ENCODE measurements at regions not wholly inside any gene's neighbourhood (a gene's known extent, or its start where the extent isn't known, plus 50 kb on each side); places are given as distances from the start of the nearest gene placed in this dataset.
A peak's percentile ranks its signal among the peaks of the same experiment; 100 is the strongest.
"Not testable (repeated sequence)": the region's sequence is repeated elsewhere in the genome, so short reads cannot be mapped to it uniquely, and the experiment has no call there.

GRCh38 chr2:41199334-41199733 lies 747.4 kb upstream of the SLC8A1 start:
- Histone ChIP-seq H3K4me1 (ENCODE audit: control insufficient read depth, insufficient read depth, low read length) (no peaks in the 10 kb centered on the region), H3K27ac (ENCODE audit: low read length) (no peak overlapping the region), H3K9me3 (replicated peaks; ENCODE audit: control insufficient read depth, low read depth, low read length) (no peaks in the 10 kb centered on the region), H3K27me3 (ENCODE audit: control insufficient read depth, insufficient read depth, low read length) (no peaks in the 10 kb centered on the region), H3K4me3 (ENCODE audit: low read length) (no peak overlapping the region), H3K36me3 (ENCODE audit: control insufficient read depth, insufficient read depth, low read length) (no peaks in the 10 kb centered on the region)
- WGBS (ENCODE audit: insufficient coverage): no CpG with 5 or more reads among the region's 1 CpG
- DNase-seq: peak; percentile 91

- H3K9me3 ChIP-seq (replicated peaks; ENCODE audit: control insufficient read depth, low read depth, low read length): no peaks in the 10 kb centered on the region
- 75% methylated on average over 2 of the region's 3 CpGs for WGBS (ENCODE audit: insufficient coverage)
- H3K4me3 ChIP-seq (ENCODE audit: low read length): no peak overlapping the region
- H3K27ac ChIP-seq (ENCODE audit: low read length): no peak overlapping the region
- DNase-seq: no peak
- no peaks in the 10 kb centered on the region for H3K27me3 ChIP-seq (ENCODE audit: control insufficient read depth, insufficient read depth, low read length)
- H3K36me3 ChIP-seq (ENCODE audit: control insufficient read depth, insufficient read depth, low read length): no peaks in the 10 kb centered on the region
- no peaks in the 10 kb centered on the region for H3K4me1 ChIP-seq (ENCODE audit: control insufficient read depth, insufficient read depth, low read length)
Measured at GRCh38 chr2:41204315-41204714, 752.4 kb upstream of the SLC8A1 start.

GRCh38 chr2:41206004-41206403 lies 754.1 kb upstream of the SLC8A1 start:
- Histone ChIP-seq H3K27ac (ENCODE audit: low read length) (no peak overlapping the region), H3K4me3 (ENCODE audit: low read length) (no peak overlapping the region), H3K27me3 (ENCODE audit: control insufficient read depth, insufficient read depth, low read length) (no peaks in the 10 kb centered on the region), H3K4me1 (ENCODE audit: control insufficient read depth, insufficient read depth, low read length) (no peaks in the 10 kb centered on the region), H3K36me3 (ENCODE audit: control insufficient read depth, insufficient read depth, low read length) (no peaks in the 10 kb centered on the region), H3K9me3 (replicated peaks; ENCODE audit: control insufficient read depth, low read depth, low read length) (no peaks in the 10 kb centered on the region)
- DNase-seq: no peak
- WGBS (ENCODE audit: insufficient coverage): 85% methylated on average over 1 of the region's 1 CpG

GRCh38 chr2:41207578-41207977 lies 755.7 kb upstream of the SLC8A1 start:
- no peak for DNase-seq
- Histone ChIP-seq H3K27me3 (ENCODE audit: control insufficient read depth, insufficient read depth, low read length) (no peaks in the 10 kb centered on the region), H3K9me3 (replicated peaks; ENCODE audit: control insufficient read depth, low read depth, low read length) (no peaks in the 10 kb centered on the region), H3K36me3 (ENCODE audit: control insufficient read depth, insufficient read depth, low read length) (no peaks in the 10 kb centered on the region), H3K4me3 (ENCODE audit: low read length) (no peak overlapping the region), H3K4me1 (ENCODE audit: control insufficient read depth, insufficient read depth, low read length) (no peaks in the 10 kb centered on the region), H3K27ac (ENCODE audit: low read length) (no peak overlapping the region)
- 96% methylated on average over 2 of the region's 2 CpGs for WGBS (ENCODE audit: insufficient coverage)

- not testable (repeated sequence) for H3K9me3 ChIP-seq (replicated peaks; ENCODE audit: control insufficient read depth, low read depth, low read length); DNase-seq; H3K27ac ChIP-seq (ENCODE audit: low read length); H3K4me1 ChIP-seq (ENCODE audit: control insufficient read depth, insufficient read depth, low read length); H3K36me3 ChIP-seq (ENCODE audit: control insufficient read depth, insufficient read depth, low read length); H3K27me3 ChIP-seq (ENCODE audit: control insufficient read depth, insufficient read depth, low read length); H3K4me3 ChIP-seq (ENCODE audit: low read length)
- WGBS (ENCODE audit: insufficient coverage): 71% methylated on average over 3 of the region's 4 CpGs
Measured at GRCh38 chr2:41210030-41210429, 758.1 kb upstream of the SLC8A1 start.

GRCh38 chr2:41216978-41217377 lies 765.1 kb upstream of the SLC8A1 start:
- H3K27ac ChIP-seq (ENCODE audit: low read length): no peak overlapping the region
- no peaks in the 10 kb centered on the region for H3K9me3 ChIP-seq (replicated peaks; ENCODE audit: control insufficient read depth, low read depth, low read length)

GRCh38 chr2:41222593-41222992 lies 770.7 kb upstream of the SLC8A1 start:
- Histone ChIP-seq H3K4me1 (ENCODE audit: control insufficient read depth, insufficient read depth, low read length) (no peaks in the 10 kb centered on the region), H3K9me3 (replicated peaks; ENCODE audit: control insufficient read depth, low read depth, low read length) (peaks cover 7% of the 10 kb centered on the region), H3K36me3 (ENCODE audit: control insufficient read depth, insufficient read depth, low read length) (no peaks in the 10 kb centered on the region), H3K27me3 (ENCODE audit: control insufficient read depth, insufficient read depth, low read length) (no peaks in the 10 kb centered on the region), H3K4me3 (ENCODE audit: low read length) (no peak overlapping the region), H3K27ac (ENCODE audit: low read length) (no peak overlapping the region)
- 40% methylated on average over 1 of the region's 1 CpG for WGBS (ENCODE audit: insufficient coverage)
- no peak for DNase-seq

More at GRCh38 chr2:41216978-41217377, 765.1 kb upstream of the SLC8A1 start:
- no peaks in the 10 kb centered on the region for H3K4me1 ChIP-seq (ENCODE audit: control insufficient read depth, insufficient read depth, low read length)
- no CpG with 5 or more reads among the region's 1 CpG for WGBS (ENCODE audit: insufficient coverage)
- DNase-seq: peak; percentile 59
- H3K27me3 ChIP-seq (ENCODE audit: control insufficient read depth, insufficient read depth, low read length): no peaks in the 10 kb centered on the region
- H3K4me3 ChIP-seq (ENCODE audit: low read length): no peak overlapping the region
- H3K36me3 ChIP-seq (ENCODE audit: control insufficient read depth, insufficient read depth, low read length): no peaks in the 10 kb centered on the region

- Histone ChIP-seq H3K9me3 (replicated peaks; ENCODE audit: control insufficient read depth, low read depth, low read length) (no peaks in the 10 kb centered on the region), H3K36me3 (ENCODE audit: control insufficient read depth, insufficient read depth, low read length) (no peaks in the 10 kb centered on the region), H3K27me3 (ENCODE audit: control insufficient read depth, insufficient read depth, low read length) (no peaks in the 10 kb centered on the region), H3K4me3 (ENCODE audit: low read length) (no peak overlapping the region), H3K27ac (ENCODE audit: low read length) (no peak overlapping the region), H3K4me1 (ENCODE audit: control insufficient read depth, insufficient read depth, low read length) (no peaks in the 10 kb centered on the region)
- DNase-seq: no peak
- WGBS (ENCODE audit: insufficient coverage): no CpG with 5 or more reads among the region's 1 CpG
Measured at GRCh38 chr2:41234093-41234492, 782.2 kb upstream of the SLC8A1 start.

- Histone ChIP-seq H3K4me1 (ENCODE audit: control insufficient read depth, insufficient read depth, low read length) (peaks cover 2% of the 10 kb centered on the region), H3K27ac (ENCODE audit: low read length) (no peak overlapping the region), H3K9me3 (replicated peaks; ENCODE audit: control insufficient read depth, low read depth, low read length) (no peaks in the 10 kb centered on the region), H3K36me3 (ENCODE audit: control insufficient read depth, insufficient read depth, low read length) (no peaks in the 10 kb centered on the region), H3K4me3 (ENCODE audit: low read length) (no peak overlapping the region), H3K27me3 (ENCODE audit: control insufficient read depth, insufficient read depth, low read length) (no peaks in the 10 kb centered on the region)
- 63% methylated on average over 2 of the region's 4 CpGs for WGBS (ENCODE audit: insufficient coverage)
- DNase-seq: peak; percentile 73
Measured at GRCh38 chr2:41241325-41242000, 789.6 kb upstream of the SLC8A1 start.

GRCh38 chr2:41242001-41242331 lies 790.1 kb upstream of the SLC8A1 start:
- DNase-seq: no peak
- Histone ChIP-seq H3K27ac (ENCODE audit: low read length) (no peak overlapping the region), H3K9me3 (replicated peaks; ENCODE audit: control insufficient read depth, low read depth, low read length) (no peaks in the 10 kb centered on the region), H3K4me3 (ENCODE audit: low read length) (no peak overlapping the region), H3K4me1 (ENCODE audit: control insufficient read depth, insufficient read depth, low read length) (peaks cover 2% of the 10 kb centered on the region), H3K36me3 (ENCODE audit: control insufficient read depth, insufficient read depth, low read length) (no peaks in the 10 kb centered on the region), H3K27me3 (ENCODE audit: control insufficient read depth, insufficient read depth, low read length) (no peaks in the 10 kb centered on the region)
- WGBS (ENCODE audit: insufficient coverage): 90% methylated on average over 2 of the region's 4 CpGs

All from muscle of leg (tissue), 3 donors.